ENCODE measurements at regions not wholly inside any gene's neighbourhood (a gene's known extent, or its start where the extent isn't known, plus 50 kb on each side); places are given as distances from the start of the nearest gene placed in this dataset.

DNA sequence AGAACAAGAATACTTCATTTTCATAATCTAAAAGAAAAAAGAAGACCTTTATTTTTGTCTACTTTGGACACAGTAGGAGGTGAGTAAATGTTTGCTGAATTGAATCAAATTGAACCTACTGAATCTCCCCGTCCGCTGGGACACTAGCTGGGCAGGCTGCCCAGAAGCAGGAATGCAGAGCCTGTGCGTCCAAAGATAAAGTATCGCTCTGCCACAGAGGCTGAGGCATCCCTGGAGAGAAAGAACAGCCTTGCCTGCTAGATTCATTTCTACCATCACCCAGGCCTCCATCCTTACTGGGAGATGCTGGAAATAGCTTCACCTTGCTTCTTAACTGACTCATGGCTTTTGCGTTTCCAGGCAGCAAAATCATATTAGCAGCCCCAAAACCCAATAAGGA, 64.1 kb upstream of the TSPAN11 start:
- TF ChIP-seq, protein P1, sequence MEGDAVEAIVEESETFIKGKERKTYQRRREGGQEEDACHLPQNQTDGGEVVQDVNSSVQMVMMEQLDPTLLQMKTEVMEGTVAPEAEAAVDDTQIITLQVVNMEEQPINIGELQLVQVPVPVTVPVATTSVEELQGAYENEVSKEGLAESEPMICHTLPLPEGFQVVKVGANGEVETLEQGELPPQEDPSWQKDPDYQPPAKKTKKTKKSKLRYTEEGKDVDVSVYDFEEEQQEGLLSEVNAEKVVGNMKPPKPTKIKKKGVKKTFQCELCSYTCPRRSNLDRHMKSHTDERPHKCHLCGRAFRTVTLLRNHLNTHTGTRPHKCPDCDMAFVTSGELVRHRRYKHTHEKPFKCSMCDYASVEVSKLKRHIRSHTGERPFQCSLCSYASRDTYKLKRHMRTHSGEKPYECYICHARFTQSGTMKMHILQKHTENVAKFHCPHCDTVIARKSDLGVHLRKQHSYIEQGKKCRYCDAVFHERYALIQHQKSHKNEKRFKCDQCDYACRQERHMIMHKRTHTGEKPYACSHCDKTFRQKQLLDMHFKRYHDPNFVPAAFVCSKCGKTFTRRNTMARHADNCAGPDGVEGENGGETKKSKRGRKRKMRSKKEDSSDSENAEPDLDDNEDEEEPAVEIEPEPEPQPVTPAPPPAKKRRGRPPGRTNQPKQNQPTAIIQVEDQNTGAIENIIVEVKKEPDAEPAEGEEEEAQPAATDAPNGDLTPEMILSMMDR (conservative IDR thresholded peaks at IDR 0.05 in 1 of 2, IDR thresholded peaks at IDR 0.05 in 1 of 2; ENCODE audit: low read depth in 1 of 2, low read length in 2 of 2): no peak
- no peak for TF ChIP-seq EZH2 (IDR thresholded peaks at IDR 0.05; ENCODE audit: low read length, missing control alignments)
